ENCODE measurements at regions not wholly inside any gene's neighbourhood (a gene's known extent, or its start where the extent isn't known, plus 50 kb on each side); places are given as distances from the start of the nearest gene placed in this dataset.

GRCh38 chr3:18774319-18775088, 349.4 kb upstream of the SATB1 start:
- no peak for DNase-seq (ENCODE audit: low read depth)

- DNase-seq (ENCODE audit: low read depth): no peak
Measured at GRCh38 chr3:18772699-18773305, 347.7 kb upstream of the SATB1 start.

- DNase-seq (ENCODE audit: low read depth): no peak
Measured at GRCh38 chr3:18771931-18772330, 346.8 kb upstream of the SATB1 start.

- no peak for DNase-seq (ENCODE audit: low read depth)
Measured at GRCh38 chr3:18770800-18771199, 345.7 kb upstream of the SATB1 start.

- no peak for DNase-seq (ENCODE audit: low read depth)
Measured at GRCh38 chr3:18767756-18768303, 342.7 kb upstream of the SATB1 start.

- no peak for DNase-seq (ENCODE audit: low read depth)
Measured at GRCh38 chr3:18766974-18767373, 341.8 kb upstream of the SATB1 start.

GRCh38 chr3:18765662-18766061, 340.5 kb upstream of the SATB1 start:
- DNase-seq (ENCODE audit: low read depth): no peak

GRCh38 chr3:18765161-18765560, 340.0 kb upstream of the SATB1 start:
- DNase-seq (ENCODE audit: low read depth): no peak

GRCh38 chr3:18761530-18761929, 336.4 kb upstream of the SATB1 start:
- DNase-seq (ENCODE audit: low read depth): no peak

GRCh38 chr3:18758047-18758704, 333.0 kb upstream of the SATB1 start:
- no peak for DNase-seq (ENCODE audit: low read depth)

- DNase-seq (ENCODE audit: low read depth): no peak
Measured at GRCh38 chr3:18757476-18757875, 332.3 kb upstream of the SATB1 start.

GRCh38 chr3:18752273-18752934, 327.3 kb upstream of the SATB1 start:
- no peak for DNase-seq (ENCODE audit: low read depth)

- DNase-seq (ENCODE audit: low read depth): no peak
Measured at GRCh38 chr3:18751514-18751913, 326.4 kb upstream of the SATB1 start.

- no peak for DNase-seq (ENCODE audit: low read depth)
Measured at GRCh38 chr3:18747383-18747782, 322.2 kb upstream of the SATB1 start.

- DNase-seq (ENCODE audit: low read depth): no peak
Measured at GRCh38 chr3:18745472-18745871, 320.3 kb upstream of the SATB1 start.

GRCh38 chr3:18744472-18744871, 319.3 kb upstream of the SATB1 start:
- no peak for DNase-seq (ENCODE audit: low read depth)

- DNase-seq (ENCODE audit: low read depth): no peak
Measured at GRCh38 chr3:18743761-18744160, 318.6 kb upstream of the SATB1 start.

GRCh38 chr3:18740631-18741583, 315.8 kb upstream of the SATB1 start:
- DNase-seq (ENCODE audit: low read depth): no peak

- DNase-seq (ENCODE audit: low read depth): no peak
Measured at GRCh38 chr3:18739099-18739433, 313.9 kb upstream of the SATB1 start.

GRCh38 chr3:18738393-18739098, 313.4 kb upstream of the SATB1 start:
- no peak for DNase-seq (ENCODE audit: low read depth)

GRCh38 chr3:18735005-18735404, 309.9 kb upstream of the SATB1 start:
- DNase-seq (ENCODE audit: low read depth): no peak
